HG02642 (cell line): ENCODE measurements at regions not wholly inside any gene's neighbourhood (a gene's known extent, or its start where the extent isn't known, plus 50 kb on each side); places are given as distances from the start of the nearest gene placed in this dataset.
A peak's percentile ranks its signal among the peaks of the same experiment; 100 is the strongest.

Source experiments
- ATAC-seq: cut with Tn5 transposase; IDR thresholded peaks from one replicate; pipeline ENCODE4 v1.9.1; 2021; ENCODE audit warnings: mild to moderate bottlenecking; ENCODE audit not compliant: unreplicated experiment, poor library complexity

DNA sequence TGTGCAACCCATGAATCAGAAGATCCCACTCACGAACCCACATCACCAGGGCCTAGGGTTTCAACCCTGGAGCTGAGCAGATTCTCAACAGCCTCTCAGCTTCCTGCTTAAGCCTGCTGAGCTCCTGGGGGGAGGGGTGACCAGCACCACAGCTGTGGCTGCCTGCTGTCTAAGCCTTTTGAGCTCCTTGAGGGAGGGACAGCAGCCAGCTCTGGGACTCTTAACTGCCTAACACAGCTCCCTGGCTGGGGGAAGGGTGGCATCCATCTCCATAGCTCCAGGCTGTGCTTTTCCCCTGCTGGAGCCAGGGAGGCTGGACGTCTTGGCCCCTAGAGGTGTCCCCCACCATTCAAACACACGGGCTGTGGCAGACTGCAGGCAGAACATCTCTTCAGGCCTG, 250.3 kb downstream of the DMAC1 start:
- no peak for ATAC-seq

DNA sequence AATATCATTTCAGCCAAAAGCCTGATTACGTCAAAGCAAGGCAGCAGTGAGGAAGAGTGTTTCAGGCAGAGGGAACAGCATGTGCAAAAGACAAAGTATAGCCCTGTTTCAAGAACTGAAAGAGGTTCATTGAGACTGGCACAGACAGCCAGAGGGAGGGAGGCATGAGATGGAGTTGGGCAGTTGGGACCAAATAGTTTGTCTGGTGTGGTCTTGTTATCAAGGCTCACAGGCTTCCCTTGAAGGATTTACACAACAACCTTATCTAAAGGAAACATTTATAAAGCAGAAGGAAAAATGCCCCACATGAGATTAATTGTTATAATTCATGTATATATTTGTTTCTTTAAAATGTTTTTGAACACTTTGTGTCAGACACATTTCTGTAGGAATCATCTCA, 253.3 kb downstream of the DMAC1 start:
- ATAC-seq, result no peak

DNA sequence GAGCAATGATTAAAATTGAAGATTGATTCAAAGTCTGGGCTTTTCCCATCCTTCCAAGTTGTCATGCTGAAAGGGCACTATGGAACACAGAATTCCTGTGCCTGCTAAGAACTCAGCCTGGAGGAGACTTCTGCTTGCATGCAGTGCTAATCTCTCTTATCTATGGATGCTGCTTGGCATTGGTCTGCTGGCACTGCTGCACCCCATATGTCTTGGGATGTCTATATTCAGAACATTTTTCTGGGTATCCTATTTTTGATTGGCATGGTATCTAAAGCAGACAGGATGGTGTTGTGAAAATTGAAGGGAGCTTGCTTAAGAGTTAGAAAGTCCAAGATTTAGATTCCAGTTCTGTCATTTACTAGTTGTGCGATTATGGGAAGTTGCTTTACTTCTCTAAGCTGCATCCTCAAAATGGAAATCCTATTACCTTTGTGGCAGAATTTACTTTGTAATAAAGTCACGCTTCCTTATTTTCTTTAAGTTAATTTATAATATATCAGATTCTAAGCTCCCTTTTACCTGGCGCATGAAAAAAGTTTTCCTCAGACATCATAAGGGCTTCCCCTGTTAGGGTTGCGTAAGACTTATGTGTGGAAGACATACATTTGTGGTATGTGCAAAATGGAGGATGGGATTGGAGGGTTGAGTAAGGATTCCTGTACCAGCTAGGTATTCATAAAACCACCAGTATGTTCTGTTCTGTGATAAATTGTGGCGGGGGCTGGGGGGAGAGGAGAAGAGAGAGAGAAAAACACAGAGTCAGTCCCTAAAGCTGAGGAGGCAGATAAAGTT, 254.0 kb downstream of the DMAC1 start:
- no peak for ATAC-seq

DNA sequence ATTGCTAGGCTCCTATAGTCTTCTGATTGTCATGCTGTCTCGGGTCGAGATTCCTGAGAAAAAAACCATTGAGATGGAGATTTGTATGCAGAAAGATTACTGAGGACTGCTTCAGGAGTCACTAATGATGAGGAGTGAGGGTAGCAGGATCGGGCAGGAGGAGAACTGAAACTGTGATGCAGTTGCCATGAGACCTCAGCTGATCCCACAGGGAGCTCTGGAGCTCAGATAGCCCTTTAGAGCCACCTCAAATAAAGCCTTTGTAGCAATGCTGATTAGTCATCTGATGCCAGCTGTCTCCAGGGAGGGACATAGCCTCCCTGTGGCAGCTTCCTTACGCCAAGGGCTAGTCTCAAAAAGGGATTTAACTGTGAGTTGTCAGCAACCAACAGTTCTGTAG, 256.9 kb downstream of the DMAC1 start:
- no peak for ATAC-seq

DNA sequence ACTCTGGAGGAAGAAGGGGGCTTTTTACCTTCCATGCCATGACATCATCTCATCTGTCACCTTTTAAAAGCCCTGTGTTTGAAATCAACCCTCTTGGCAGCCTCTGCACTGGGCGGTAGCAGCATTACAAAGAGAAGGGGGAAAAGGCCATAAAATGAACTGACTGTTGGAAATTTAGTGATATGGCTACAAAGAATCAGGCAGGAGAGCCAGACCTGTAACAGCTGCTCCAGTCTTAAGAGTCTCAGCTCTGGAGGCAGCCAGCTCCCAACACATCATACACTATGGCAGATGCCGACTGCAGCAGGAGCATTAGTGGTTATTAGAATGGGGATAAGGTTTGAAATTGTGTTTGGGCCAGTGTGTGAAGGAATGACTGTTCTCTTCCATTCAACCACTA, 257.5 kb downstream of the DMAC1 start:
- ATAC-seq, result no peak

DNA sequence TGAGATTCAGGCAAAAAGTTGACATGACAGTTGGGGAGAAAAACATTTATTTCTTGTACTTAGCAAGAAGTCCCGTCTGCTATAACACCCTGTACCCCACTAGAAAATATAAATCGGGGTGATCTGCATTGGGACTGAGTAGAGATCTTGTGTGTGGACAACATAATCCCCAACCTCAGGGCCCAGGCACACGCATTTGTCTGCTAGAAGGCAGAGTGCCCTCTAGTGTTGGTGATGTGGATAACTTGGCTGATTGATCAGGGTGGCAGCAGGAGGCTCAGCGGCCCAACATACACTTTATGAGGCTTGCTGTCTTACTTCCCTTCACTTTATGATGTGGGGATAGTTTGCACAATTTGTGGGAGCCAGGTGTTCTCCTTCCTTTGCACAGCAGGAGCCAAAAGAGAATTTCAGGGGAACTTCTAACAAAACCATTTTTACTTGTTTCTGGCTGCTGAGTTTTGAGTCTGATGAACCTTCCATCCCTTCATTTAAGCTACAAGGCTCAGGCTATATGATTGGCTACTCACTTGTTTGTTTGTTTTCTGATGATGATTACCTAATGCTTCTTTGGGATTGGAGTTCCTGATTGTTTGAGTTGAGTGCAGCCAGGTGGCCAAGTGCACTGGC, 263.2 kb downstream of the DMAC1 start:
- ATAC-seq, result peak; percentile 88

DNA sequence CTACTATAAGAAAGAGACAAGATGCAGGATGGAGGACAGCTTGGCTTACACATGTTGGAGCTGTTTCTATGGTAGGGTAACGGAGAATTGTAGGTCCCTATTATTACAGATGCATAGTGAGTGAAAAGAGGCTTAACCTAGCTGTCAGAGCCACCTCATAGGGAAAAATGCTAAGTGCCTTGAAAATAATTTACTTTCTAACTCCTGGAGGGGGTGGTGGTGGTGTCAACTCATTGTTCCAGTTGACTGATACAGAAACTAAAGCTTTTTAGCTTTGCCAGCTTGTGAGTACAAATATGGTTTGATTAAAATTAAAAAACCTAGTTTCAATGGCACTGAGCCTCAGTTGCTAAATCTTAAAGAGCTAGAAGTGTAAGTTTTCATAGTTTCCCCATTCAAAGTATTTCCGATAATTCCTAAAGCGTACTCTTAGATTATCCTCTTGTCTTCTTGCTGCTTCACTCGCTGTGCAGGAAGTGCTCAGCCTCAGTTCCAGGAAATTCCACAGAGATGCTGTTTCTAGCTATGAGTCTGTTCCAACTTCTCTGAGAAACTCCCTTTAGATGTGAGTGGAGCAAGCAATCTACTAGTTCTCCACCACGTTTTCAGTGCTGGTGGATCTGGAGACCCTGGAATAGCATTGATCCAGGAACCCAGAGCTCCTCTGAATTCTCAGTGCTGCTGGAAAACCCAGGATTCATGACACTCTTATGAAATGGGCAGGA, 265.2 kb downstream of the DMAC1 start:
- ATAC-seq, result no peak

DNA sequence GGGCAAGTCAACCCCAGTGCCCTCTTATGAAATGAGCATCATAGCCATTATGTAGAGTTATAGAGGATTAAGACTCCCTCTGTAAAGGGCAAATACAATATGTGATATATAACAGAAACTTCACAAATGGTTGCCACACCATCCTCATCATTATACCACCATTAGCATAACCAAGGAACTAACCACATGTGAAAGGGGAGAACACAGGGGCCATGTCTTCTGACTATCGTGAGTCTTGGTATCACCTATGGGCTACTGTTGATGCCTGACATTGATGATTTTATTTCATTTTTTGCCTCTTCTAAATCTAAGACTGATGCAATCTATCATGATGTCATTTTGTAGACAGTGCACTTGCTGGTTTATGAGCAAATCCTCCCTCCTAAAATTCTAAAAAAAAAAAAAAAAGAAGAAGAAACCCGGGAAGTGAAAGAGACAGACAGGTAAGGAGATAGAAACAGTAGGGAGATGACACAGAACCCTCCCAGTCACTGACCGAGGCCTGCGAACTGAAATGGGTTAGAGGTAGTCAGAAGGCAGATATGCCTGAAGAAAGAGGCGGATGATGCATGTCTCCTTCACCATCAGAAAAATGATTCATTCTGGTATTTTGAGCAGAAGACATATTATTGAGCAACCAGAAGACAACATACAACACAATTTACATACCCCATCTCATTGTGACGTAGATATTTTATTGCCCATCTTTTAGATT, 266.0 kb downstream of the DMAC1 start:
- ATAC-seq, result no peak

DNA sequence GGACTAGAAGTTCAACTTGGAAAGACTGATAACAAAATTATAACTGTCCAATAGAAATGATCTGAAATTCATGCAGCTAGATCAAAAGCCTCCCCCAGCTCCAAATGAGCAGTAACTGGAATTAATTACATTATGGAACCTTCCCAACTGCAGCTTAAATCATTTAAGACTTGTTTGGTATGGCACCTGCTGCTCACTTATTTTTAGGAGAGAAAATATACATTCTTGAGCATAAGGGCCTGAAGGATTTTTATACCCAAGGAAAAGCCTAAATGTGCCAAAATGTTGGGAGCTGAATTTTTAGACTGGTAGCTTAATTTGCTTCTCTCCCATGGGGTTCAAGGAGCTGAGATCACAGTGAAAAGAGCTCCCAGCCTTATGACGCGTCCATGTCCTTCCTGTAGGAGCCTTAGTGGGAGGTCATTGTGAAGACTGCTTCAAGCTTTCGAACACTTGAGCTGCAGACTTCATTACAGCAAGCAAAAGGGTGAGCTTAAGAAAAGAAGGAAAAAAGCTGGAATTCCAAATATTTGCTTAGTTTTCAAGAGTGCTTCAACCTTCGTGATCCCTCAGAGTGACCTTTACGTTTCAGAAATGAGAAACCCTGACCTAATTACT, 276.0 kb downstream of the DMAC1 start:
- ATAC-seq, result no peak

DNA sequence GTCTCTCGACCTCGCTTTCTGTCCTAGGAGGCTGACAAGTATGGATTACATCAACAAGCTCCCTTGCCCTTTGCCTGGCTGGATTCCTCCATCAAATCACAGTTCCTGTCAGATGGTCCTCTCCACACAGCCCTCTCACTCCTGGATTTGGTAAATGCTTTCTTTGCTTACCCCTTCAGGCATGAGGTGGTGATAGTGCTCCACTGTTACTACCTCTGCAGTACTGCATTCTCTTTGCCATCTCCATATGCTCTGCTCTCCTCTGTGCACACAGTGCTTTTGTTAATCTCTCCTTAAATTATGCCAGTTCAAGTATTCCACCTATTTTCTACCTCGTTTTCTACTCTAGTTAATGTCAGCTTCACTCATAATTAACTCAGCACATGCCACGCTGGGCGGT, 279.2 kb downstream of the DMAC1 start:
- ATAC-seq, result no peak

DNA sequence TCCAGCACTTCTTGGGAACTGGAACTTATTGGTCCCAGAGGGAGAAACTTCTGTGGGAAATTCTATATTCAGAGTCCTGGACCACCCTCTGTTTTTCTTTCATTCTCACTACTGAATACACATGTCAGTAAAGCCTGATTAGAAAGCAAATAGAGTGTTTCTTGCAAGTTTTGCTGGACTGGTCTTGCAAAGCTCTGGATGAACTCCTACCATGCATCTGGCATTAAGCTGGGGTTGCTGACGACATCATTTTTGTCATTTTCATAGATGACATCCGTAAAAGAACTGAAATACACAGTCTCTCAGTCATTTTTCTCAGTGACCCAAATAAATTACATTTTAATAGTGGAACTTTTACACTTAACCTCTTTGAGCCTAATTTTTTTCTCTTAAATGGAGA, 283.2 kb downstream of the DMAC1 start:
- no peak for ATAC-seq

DNA sequence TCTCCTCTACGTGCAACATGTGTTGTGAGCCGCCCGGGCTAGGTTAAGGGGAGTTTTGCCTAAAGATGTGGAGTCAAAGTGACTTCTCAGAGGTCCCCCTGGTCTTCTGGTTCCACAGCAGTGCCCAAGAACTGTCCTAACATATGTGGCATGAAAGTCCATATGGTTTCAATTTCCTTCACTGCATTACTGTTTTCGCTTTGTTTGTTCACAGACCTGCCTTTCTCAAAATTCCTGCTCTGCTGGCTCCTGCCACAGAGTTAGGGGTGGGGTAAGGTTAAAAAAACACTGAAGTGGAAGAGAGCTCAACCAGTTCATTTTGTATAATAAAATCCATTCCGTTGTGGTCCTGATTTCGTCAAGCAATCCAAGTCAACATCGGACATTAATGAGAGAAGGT, 289.4 kb downstream of the DMAC1 start:
- ATAC-seq, result no peak

DNA sequence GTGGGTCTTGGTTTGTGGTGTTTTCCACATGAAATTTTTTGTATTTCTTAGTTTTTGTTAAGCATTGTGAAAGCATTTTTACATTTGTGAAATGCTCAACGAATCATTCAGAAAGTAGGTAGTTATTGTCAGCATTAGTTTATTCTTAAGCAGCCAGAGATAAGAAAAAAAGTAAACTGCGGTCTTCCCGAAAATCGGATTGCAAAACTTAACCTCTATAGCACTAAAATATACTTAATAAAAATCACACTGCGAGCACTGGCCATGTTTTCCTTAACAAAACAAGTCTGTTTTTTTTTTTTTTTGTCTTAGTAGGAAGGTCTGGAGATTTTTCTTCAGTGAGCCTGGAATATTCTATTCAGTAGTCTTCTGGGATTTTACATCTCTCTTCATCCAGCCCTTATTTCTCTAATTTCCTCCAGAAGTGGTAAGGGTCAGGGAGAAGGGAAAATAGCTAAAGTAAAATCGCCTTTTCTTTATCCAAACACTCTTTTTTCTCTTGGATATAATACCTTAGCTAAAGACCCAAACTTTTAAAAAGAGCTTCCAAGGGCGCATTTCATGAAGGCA, 289.9 kb downstream of the DMAC1 start:
- ATAC-seq, result no peak

DNA sequence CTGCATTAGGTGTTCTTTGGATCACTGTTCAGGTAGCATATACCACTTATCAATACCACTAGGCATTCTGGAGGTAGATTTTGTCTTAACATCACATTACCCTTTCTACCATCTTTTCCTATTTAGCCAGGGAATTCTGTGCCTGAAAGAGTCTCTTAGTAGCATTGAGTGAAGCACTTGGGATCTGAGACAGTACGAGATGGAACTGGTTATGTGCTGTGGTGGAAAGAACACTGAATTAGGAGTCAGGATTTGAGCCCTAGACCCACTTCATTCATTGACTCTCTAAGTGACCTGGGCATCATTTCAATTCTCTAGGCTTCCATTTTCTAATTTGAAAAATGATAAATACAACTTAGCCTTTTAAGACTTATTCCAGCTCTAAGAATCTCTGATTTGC, 291.1 kb downstream of the DMAC1 start:
- ATAC-seq, result no peak

DNA sequence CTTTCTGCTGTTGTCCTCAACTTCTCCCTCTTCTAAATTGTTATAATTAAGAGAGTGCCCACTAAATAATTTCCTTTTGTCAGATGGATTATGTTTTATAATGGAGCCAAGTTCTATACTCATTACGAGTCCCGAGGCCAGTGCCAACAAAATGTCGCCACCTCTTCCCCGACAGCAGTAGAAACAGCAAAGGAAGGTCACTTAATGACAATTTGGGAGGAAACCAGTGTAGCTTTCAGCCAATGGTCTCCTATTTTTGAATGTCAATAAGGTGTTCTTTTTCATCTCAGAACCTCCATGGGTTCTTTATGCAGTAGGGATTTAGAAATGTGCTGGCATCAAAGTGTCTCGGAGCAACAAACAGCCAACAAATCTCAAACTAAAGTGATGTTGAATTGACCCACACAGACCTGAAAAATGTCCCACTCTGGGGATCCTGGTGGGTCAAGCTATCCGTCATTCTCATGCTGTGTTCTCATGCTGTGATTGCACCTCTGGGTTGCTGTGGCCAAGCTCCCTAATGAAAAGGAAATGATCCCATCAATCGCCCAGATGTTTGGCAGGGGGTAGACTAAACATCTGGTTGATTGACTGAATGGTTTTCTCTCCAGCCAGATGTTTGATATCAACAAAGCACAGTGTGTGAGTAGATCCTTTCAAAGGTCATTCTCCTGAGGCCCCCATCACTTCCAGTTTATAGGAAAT, 291.9 kb downstream of the DMAC1 start:
- ATAC-seq, result no peak

DNA sequence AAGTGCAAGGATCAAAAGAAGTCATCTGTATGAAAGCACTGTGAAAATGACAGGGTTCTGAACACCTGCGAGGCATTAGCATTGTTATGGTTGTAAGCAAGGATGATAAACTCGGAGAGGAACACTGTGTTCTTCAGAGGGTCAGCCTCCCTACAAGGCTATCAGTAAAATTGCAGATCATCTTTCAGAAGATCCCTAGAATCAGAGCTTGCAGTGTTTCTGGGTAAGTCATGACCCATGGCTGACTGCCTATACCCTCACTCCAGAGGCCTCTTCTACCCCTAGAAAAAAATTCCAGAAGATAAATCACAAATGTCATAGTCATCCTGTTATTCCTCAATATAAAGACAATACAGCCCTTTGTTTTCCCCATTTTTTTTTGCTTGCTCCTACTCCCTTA, 292.6 kb downstream of the DMAC1 start:
- no peak for ATAC-seq

DNA sequence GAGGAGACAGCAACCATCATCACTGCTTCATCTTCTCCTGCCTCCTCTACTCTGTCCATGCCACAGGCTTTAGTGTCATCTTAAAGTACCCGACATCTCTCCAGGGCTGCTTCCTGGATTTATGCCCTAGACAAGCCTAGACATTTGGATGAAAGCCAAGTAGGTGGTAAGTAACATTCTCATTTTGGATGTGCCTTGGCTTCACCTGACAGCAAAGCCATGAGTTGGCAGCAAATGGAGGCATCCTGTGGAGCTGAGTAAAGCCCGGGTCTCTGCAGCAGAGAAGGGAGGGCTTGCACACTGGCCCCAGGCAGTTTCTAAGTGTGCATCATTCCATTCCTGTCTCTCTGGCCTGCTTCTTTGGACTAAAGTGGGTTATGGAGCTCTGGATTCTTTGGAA, 299.1 kb downstream of the DMAC1 start:
- no peak for ATAC-seq

DNA sequence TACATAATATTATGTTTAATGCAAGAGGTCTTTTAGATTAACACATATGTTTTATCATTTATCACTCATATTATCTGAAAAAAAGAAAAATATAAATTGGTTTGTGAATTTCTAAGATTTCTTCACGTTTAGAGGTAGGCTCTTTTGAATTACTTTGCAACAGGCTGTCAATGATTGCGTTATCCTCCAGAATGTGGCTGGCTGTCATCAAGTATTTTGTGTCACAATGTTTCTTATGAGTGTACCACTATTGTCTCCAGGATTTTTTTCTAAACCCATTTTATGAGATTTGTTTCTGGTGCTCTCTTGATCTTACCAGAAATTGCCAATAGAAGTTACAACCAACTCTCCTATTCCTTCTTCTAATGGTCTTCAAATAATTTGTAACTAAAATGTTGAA, 307.9 kb downstream of the DMAC1 start:
- ATAC-seq, result no peak

DNA sequence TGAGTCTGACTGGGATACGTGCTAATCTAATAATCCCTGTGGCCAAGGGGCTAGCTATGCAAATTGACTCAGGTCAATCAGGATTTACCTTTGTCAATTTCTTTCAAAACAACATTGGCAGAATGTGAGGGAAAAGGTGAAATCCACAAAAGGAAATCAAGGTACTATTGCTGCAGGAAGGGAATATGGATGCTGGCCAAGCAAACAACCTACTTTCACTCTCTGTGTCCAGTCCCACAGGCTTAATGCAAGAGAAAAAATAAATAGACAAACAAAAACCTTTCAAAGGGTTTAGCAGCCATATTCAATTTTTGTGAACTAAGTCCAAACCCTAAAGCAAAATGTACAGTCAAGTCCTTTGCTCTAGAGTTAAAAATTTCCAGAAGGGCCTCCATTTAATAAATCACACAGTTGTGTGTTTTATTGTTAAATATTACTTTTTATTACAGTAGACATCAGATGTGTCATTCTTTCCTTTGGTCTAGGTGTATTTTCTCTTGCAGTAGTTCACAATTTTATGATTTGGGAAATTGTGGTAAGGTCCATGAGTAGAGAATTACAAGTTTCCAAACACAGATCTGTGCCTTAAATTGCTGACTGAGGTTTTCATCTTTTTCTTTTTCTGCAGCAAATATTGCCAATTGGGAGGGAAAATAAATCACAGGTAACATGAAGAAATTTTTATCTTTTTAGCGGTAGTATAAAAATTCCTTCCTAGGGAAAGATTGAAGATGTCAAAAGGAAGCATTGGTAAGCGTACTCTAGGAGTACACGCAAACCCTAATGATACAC, 309.1 kb downstream of the DMAC1 start:
- no peak for ATAC-seq
